HCT116 (cell line): ENCODE measurements at regions not wholly inside any gene's neighbourhood (a gene's known extent, or its start where the extent isn't known, plus 50 kb on each side); places are given as distances from the start of the nearest gene placed in this dataset.

Source experiments
- POLR2A ChIP-seq: IDR thresholded peaks from 2 replicates; pipeline ENCODE4 v1.7.0; 2011; ENCODE audit warnings: borderline replicate concordance; ENCODE audit not compliant: insufficient read depth, insufficient read length; ENCODE audit errors: extremely low read depth
- POLR2AphosphoS5 ChIP-seq: IDR thresholded peaks from 2 replicates; pipeline ENCODE4 v1.6.1; 2011; ENCODE audit warnings: mild to moderate bottlenecking, low read depth, low read length, moderate library complexity
- TF ChIP-seq, protein P1 (sequence below), 3 experiments: fragments of 200-600 bp in 1 of 3; sonication (generic) in 1 of 3; IDR thresholded peaks in 2 of 3; conservative IDR thresholded peaks in 1 of 3; 2 replicates each; pipeline ENCODE4 v1.5.1; 2012 to 2017; ENCODE audit warnings: low read depth in 2 of 3, low read length in 2 of 3, antibody characterized with exemption in 1 of 3, borderline replicate concordance in 1 of 3, control low read depth in 1 of 3, mild to moderate bottlenecking in 1 of 3, mixed read lengths in 1 of 3, mixed run types in 1 of 3, moderate library complexity in 1 of 3; ENCODE audit not compliant: insufficient read depth in 1 of 3

DNA sequence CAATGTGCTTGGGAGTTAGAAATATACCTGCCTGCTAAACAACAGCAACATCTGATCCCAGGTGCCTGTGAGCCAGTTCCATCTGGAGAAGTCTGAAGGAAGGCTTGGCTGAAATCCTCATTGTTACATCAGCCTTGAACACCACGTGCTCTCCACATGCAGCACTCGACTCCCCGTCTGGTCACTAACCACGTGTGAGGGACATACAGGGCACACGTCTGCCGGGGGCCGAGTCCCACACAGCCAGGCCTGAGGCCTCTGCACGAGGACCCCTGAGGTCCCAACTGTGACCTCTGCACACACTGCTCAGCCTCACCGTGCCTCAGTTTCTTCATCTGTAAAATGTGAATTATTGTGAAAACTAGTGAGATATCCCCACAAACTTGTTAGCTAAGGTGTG, 236.5 kb upstream of the SALL3 start:
- no peak for TF ChIP-seq POLR2A
- no peak for TF ChIP-seq POLR2AphosphoS5
- TF ChIP-seq, protein P1, sequence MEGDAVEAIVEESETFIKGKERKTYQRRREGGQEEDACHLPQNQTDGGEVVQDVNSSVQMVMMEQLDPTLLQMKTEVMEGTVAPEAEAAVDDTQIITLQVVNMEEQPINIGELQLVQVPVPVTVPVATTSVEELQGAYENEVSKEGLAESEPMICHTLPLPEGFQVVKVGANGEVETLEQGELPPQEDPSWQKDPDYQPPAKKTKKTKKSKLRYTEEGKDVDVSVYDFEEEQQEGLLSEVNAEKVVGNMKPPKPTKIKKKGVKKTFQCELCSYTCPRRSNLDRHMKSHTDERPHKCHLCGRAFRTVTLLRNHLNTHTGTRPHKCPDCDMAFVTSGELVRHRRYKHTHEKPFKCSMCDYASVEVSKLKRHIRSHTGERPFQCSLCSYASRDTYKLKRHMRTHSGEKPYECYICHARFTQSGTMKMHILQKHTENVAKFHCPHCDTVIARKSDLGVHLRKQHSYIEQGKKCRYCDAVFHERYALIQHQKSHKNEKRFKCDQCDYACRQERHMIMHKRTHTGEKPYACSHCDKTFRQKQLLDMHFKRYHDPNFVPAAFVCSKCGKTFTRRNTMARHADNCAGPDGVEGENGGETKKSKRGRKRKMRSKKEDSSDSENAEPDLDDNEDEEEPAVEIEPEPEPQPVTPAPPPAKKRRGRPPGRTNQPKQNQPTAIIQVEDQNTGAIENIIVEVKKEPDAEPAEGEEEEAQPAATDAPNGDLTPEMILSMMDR (IDR thresholded peaks at IDR 0.05 in 2 of 3, conservative IDR thresholded peaks at IDR 0.05 in 1 of 3; ENCODE audit: borderline replicate concordance in 1 of 3, insufficient read depth in 1 of 3, low read depth in 2 of 3, low read length in 2 of 3), result no peak
